ENCODE measurements at regions not wholly inside any gene's neighbourhood (a gene's known extent, or its start where the extent isn't known, plus 50 kb on each side); places are given as distances from the start of the nearest gene placed in this dataset.

GRCh38 chrX:3232262-3232923, 114.1 kb downstream of the MXRA5 start:
- TF ChIP-seq CTCF (IDR thresholded peaks at IDR 0.05) (no peak), USF1 (IDR thresholded peaks at IDR 0.05; ENCODE audit: borderline replicate concordance, low read depth) (no peak), REST (IDR thresholded peaks at IDR 0.05; ENCODE audit: low read depth, low read length) (no peak), POLR2AphosphoS5 (IDR thresholded peaks at IDR 0.05; ENCODE audit: low read depth, low read length) (no peak), PBX3 (IDR thresholded peaks at IDR 0.05) (no peak), EP300 (IDR thresholded peaks at IDR 0.05; ENCODE audit: borderline replicate concordance in 1 of 2, low read depth in 1 of 2, low read length in 1 of 2) (no peak), TAF1 (IDR thresholded peaks at IDR 0.05; ENCODE audit: borderline replicate concordance, low read depth, low read length) (no peak)

All from SK-N-SH (cell line).